HL-60 (cell line): ENCODE measurements at regions not wholly inside any gene's neighbourhood (a gene's known extent, or its start where the extent isn't known, plus 50 kb on each side); places are given as distances from the start of the nearest gene placed in this dataset.

Experiments
- POLR2AphosphoS5 ChIP-seq: IDR thresholded peaks from 2 replicates; pipeline ENCODE4 v1.6.1; 2012; ENCODE audit warnings: low read depth
- TF ChIP-seq, protein P1 (sequence below): IDR thresholded peaks from one replicate; pipeline ENCODE4 v1.5.1; 2011; ENCODE audit warnings: low read length, control low read depth, inconsistent platforms; ENCODE audit not compliant: insufficient read depth

DNA sequence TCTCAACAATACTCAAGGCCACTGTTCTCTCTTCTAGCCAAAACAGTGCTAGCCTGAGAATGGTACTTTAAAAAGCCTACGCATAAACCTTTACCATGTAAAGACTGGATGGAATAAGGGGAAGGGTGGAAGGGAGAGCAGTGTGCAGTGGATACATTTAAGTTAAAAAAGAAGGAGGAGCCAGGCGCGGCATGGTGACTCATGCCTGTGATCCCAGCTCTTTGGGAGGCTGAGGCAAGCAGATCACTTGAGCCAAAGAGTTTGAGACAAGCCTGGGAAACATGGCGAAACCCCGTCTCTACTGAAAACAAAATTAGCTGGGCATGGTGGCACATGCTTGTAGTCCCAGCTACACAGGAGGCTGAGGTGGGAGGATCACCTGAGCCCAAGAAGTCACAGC, 127.7 kb upstream of the KIF2A start:
- TF ChIP-seq, protein P1, sequence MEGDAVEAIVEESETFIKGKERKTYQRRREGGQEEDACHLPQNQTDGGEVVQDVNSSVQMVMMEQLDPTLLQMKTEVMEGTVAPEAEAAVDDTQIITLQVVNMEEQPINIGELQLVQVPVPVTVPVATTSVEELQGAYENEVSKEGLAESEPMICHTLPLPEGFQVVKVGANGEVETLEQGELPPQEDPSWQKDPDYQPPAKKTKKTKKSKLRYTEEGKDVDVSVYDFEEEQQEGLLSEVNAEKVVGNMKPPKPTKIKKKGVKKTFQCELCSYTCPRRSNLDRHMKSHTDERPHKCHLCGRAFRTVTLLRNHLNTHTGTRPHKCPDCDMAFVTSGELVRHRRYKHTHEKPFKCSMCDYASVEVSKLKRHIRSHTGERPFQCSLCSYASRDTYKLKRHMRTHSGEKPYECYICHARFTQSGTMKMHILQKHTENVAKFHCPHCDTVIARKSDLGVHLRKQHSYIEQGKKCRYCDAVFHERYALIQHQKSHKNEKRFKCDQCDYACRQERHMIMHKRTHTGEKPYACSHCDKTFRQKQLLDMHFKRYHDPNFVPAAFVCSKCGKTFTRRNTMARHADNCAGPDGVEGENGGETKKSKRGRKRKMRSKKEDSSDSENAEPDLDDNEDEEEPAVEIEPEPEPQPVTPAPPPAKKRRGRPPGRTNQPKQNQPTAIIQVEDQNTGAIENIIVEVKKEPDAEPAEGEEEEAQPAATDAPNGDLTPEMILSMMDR: no peak
- TF ChIP-seq POLR2AphosphoS5: no peak
